GM19455 (cell line): ENCODE measurements at regions not wholly inside any gene's neighbourhood (a gene's known extent, or its start where the extent isn't known, plus 50 kb on each side); places are given as distances from the start of the nearest gene placed in this dataset.
"Not testable (repeated sequence)": the region's sequence is repeated elsewhere in the genome, so short reads cannot be mapped to it uniquely, and the experiment has no call there.

Source experiments
- ATAC-seq: cut with Tn5 transposase; IDR thresholded peaks from one replicate; pipeline ENCODE4 v1.9.1; 2021; ENCODE audit not compliant: unreplicated experiment

GRCh38 chr6:67175101-67175500 lies 1460.0 kb upstream of the ADGRB3 start:
- no peak for ATAC-seq

GRCh38 chr6:67165606-67166005 lies 1458.6 kb upstream of the EYS start:
- ATAC-seq: no peak

- ATAC-seq: no peak
Observed at GRCh38 chr6:67160820-67161219, 1453.8 kb upstream of the EYS start.

GRCh38 chr6:67141005-67141404 lies 1434.0 kb upstream of the EYS start:
- no peak for ATAC-seq

- no peak for ATAC-seq
Observed at GRCh38 chr6:67133973-67134372, 1426.9 kb upstream of the EYS start.

- no peak for ATAC-seq
Observed at GRCh38 chr6:67131827-67132226, 1424.8 kb upstream of the EYS start.

GRCh38 chr6:67129780-67130179 lies 1422.8 kb upstream of the EYS start:
- ATAC-seq: no peak

GRCh38 chr6:67127041-67127440 lies 1420.0 kb upstream of the EYS start:
- no peak for ATAC-seq

- no peak for ATAC-seq
Observed at GRCh38 chr6:67121115-67121514, 1414.1 kb upstream of the EYS start.

- ATAC-seq: no peak
Observed at GRCh38 chr6:67112120-67112519, 1405.1 kb upstream of the EYS start.

- no peak for ATAC-seq
Observed at GRCh38 chr6:67102743-67103142, 1395.7 kb upstream of the EYS start.

GRCh38 chr6:67095618-67096226 lies 1388.7 kb upstream of the EYS start:
- ATAC-seq: not testable (repeated sequence)

- ATAC-seq: no peak
Observed at GRCh38 chr6:67094431-67094946, 1387.5 kb upstream of the EYS start.

- no peak for ATAC-seq
Observed at GRCh38 chr6:67073938-67074337, 1366.9 kb upstream of the EYS start.

- no peak for ATAC-seq
Observed at GRCh38 chr6:67068781-67069180, 1361.8 kb upstream of the EYS start.

GRCh38 chr6:67064323-67064722 lies 1357.3 kb upstream of the EYS start:
- ATAC-seq: no peak

GRCh38 chr6:67047996-67048395 lies 1341.0 kb upstream of the EYS start:
- ATAC-seq: no peak

GRCh38 chr6:67045076-67045475 lies 1338.0 kb upstream of the EYS start:
- ATAC-seq: no peak

- no peak for ATAC-seq
Observed at GRCh38 chr6:67031451-67031850, 1324.4 kb upstream of the EYS start.

GRCh38 chr6:67030861-67031260 lies 1323.8 kb upstream of the EYS start:
- no peak for ATAC-seq

- no peak for ATAC-seq
Observed at GRCh38 chr6:67016921-67017460, 1310.0 kb upstream of the EYS start.

- ATAC-seq: no peak
Observed at GRCh38 chr6:67011441-67011840, 1304.4 kb upstream of the EYS start.

GRCh38 chr6:67009818-67010217 lies 1302.8 kb upstream of the EYS start:
- no peak for ATAC-seq
